ENCODE measurements at regions not wholly inside any gene's neighbourhood (a gene's known extent, or its start where the extent isn't known, plus 50 kb on each side); places are given as distances from the start of the nearest gene placed in this dataset.

DNA sequence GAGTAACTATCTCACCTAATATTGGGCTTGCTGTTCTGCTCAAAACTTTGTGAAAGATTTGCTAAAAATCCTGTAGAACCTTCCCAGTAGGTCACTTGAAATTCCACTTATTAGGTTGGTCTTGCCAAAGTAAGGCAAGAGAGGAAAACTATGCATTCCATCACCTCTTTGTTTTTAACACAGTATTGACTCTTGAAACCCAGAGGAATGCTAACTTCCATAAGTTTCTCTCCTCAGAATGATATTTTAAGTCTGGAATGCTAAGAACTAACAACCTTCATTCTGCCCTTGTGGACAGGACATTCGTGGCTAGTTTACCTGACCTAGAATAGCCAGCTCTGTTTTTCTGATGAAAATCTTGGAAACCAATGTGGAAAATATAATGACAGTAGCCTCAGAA, 154.5 kb downstream of the TMCO5A start:
- ATAC-seq (ENCODE audit: low read depth) (no peak), DNase-seq (no peak)
- H3K27ac Mint-ChIP-seq, result no peak overlapping the region
- H3K4me3 Mint-ChIP-seq, result no peak overlapping the region
- H3K27me3 Mint-ChIP-seq, result peaks cover 4% of the 10 kb centered on the region
- intact Hi-C loops (cut with micrococcal nuclease), result loop anchor here (5.0 kb wide), 1 partner anchor 43 kb away; no protein-coding TSS in a partner anchor
- CTCF ChIA-PET, result no interaction called here
- no peaks in the 10 kb centered on the region for H3K9me3 Mint-ChIP-seq
- H3K36me3 Mint-ChIP-seq (ENCODE audit: low read depth), result no peaks in the 10 kb centered on the region
- POLR2A ChIA-PET, result interaction anchor here (0.6 kb wide), 1 partner anchor 84 kb away, joined by 8 read pairs; no protein-coding TSS in a partner anchor
- TF ChIP-seq, protein P1, sequence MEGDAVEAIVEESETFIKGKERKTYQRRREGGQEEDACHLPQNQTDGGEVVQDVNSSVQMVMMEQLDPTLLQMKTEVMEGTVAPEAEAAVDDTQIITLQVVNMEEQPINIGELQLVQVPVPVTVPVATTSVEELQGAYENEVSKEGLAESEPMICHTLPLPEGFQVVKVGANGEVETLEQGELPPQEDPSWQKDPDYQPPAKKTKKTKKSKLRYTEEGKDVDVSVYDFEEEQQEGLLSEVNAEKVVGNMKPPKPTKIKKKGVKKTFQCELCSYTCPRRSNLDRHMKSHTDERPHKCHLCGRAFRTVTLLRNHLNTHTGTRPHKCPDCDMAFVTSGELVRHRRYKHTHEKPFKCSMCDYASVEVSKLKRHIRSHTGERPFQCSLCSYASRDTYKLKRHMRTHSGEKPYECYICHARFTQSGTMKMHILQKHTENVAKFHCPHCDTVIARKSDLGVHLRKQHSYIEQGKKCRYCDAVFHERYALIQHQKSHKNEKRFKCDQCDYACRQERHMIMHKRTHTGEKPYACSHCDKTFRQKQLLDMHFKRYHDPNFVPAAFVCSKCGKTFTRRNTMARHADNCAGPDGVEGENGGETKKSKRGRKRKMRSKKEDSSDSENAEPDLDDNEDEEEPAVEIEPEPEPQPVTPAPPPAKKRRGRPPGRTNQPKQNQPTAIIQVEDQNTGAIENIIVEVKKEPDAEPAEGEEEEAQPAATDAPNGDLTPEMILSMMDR (IDR thresholded peaks at IDR 0.05), result no peak
- peaks cover 26% of the 10 kb centered on the region for H3K4me1 Mint-ChIP-seq

DNA sequence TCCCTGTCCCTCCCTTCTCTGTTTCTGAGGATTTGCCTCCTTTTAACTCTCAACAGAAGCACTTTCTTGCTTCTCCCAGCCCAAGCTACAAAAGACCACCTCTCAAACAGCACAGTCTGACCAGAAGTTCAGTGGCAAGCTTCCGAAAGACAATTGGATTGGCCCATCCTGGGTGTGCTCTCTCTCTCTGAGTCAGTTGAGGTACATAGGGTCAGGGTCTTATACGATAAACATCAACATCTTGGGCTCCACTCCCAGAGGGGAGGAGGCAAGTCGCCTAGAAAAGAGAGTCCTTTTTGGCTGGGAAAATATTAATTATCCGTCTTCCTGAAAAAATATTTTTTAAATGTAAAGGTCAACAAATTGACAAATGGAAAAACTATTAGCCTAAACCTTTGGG, 155.8 kb downstream of the TMCO5A start:
- ATAC-seq (ENCODE audit: low read depth), result no peak
- TF ChIP-seq, protein P1 (IDR thresholded peaks at IDR 0.05), result no peak
- peaks cover 4% of the 10 kb centered on the region for H3K27me3 Mint-ChIP-seq
- peaks cover 13% of the 10 kb centered on the region for H3K4me1 Mint-ChIP-seq
- no peak overlapping the region for H3K27ac Mint-ChIP-seq
- ChIA-PET CTCF (no interaction called here), POLR2A (no interaction called here)
- no peaks in the 10 kb centered on the region for H3K9me3 Mint-ChIP-seq
- no peak overlapping the region for H3K4me3 Mint-ChIP-seq
- DNase-seq, result no peak
- intact Hi-C loops (cut with micrococcal nuclease), result no loop called here
- H3K36me3 Mint-ChIP-seq (ENCODE audit: low read depth), result no peaks in the 10 kb centered on the region

DNA sequence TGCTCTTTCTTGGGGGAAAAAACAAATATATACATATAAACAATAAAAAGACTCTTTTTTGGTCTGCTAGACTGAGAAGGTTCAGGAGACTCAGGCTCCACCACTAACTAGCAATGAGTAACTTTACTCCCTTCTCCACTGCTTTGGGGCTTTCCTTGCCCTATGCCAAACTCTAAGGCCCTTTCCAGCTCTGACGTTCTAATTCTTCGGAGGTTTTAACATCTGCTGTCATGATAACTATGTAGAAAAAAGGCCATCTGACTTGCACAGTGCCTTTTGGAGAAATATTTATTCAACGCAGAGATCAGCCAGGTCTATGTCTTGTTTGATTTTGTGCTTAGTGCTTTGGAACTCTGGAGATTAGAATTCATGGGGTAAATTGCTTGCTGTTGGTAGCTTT, 156.2 kb downstream of the TMCO5A start:
- ChIA-PET CTCF (no interaction called here), POLR2A (no interaction called here)
- peaks cover 9% of the 10 kb centered on the region for H3K4me1 Mint-ChIP-seq
- H3K27ac Mint-ChIP-seq, result no peak overlapping the region
- no peak for DNase-seq
- H3K4me3 Mint-ChIP-seq, result no peak overlapping the region
- TF ChIP-seq, protein P1 (IDR thresholded peaks at IDR 0.05), result no peak
- no peak for ATAC-seq (ENCODE audit: low read depth)
- intact Hi-C loops (cut with micrococcal nuclease), result no loop called here
- peaks cover 3% of the 10 kb centered on the region for H3K9me3 Mint-ChIP-seq
- peaks cover 4% of the 10 kb centered on the region for H3K27me3 Mint-ChIP-seq
- H3K36me3 Mint-ChIP-seq (ENCODE audit: low read depth), result no peaks in the 10 kb centered on the region

DNA sequence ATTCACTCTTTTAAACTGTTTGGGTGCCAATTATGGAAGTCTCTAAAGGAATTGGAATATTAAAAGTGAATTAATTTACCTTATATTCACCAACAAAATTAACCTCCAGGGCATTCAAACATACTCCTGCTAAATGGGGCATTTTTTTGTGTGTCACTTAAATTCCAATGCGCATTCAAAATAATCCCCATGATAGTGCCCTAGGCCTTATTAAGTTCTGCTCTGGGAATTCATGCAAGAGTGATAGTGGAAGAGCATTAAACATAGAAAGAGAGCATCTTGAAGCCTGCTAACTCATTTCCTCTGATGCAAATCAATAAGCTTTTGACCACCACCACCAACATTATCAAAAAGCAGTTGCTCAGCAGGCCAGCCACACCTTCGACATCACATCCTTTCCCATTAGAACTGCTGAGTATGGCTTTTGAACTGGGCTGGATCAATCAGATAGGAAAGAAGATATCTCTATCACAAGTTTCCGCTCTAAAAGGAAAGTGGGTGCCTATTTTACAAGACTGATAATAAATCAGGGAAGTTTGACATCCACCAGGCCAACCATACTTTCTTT, 156.7 kb downstream of the TMCO5A start:
- no peak for DNase-seq
- Mint-ChIP-seq H3K9me3 (peaks cover 4% of the 10 kb centered on the region), H3K27ac (no peak overlapping the region), H3K4me1 (peaks cover 4% of the 10 kb centered on the region), H3K36me3 (ENCODE audit: low read depth) (no peaks in the 10 kb centered on the region), H3K27me3 (peaks cover 4% of the 10 kb centered on the region), H3K4me3 (no peak overlapping the region)
- ChIA-PET POLR2A (no interaction called here), CTCF (no interaction called here)
- intact Hi-C loops (cut with micrococcal nuclease), result no loop called here
- ATAC-seq (ENCODE audit: low read depth), result no peak
- TF ChIP-seq, protein P1 (IDR thresholded peaks at IDR 0.05), result no peak

DNA sequence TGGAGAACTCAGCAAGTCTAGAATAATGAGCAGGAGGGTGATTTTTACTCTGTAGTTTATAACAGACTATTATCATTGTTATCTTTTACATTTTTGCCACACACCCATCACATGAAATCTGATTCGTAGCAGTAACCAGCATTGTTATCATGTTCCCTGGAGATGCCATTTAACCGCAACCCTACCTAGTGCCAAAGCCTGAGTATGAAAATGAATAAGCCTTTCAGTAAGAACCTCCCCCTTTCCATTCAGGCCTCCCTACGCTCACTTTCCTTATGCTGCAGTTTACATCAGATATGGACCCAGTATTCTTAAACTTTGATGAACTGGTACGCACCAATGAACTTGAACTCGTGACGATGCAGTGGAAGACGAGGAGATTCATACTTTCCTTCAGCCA, 158.7 kb upstream of the SPRED1 start:
- DNase-seq (no peak), ATAC-seq (ENCODE audit: low read depth) (no peak)
- POLR2A ChIA-PET, result no interaction called here
- peaks cover 2% of the 10 kb centered on the region for H3K4me1 Mint-ChIP-seq
- TF ChIP-seq, protein P1 (IDR thresholded peaks at IDR 0.05), result no peak
- no peak overlapping the region for H3K27ac Mint-ChIP-seq
- intact Hi-C loops (cut with micrococcal nuclease), result no loop called here
- no peak overlapping the region for H3K4me3 Mint-ChIP-seq
- peaks cover 19% of the 10 kb centered on the region for H3K9me3 Mint-ChIP-seq
- no peaks in the 10 kb centered on the region for H3K27me3 Mint-ChIP-seq
- H3K36me3 Mint-ChIP-seq (ENCODE audit: low read depth), result no peaks in the 10 kb centered on the region
- CTCF ChIA-PET, result no interaction called here

Data from activated B cell treated with CpG ODN at 0.5 μM for 24 hours (primary cell).